Endothelial cell of umbilical vein (primary cell): ENCODE measurements at regions not wholly inside any gene's neighbourhood (a gene's known extent, or its start where the extent isn't known, plus 50 kb on each side); places are given as distances from the start of the nearest gene placed in this dataset.

Experiments
- BruUV-seq: library from RNA; stranded (reverse); fragments of 400-500 nt; replicated peaks from 2 replicates; lab custom pipeline; 2021; lab: Mats Ljungman, UMichigan
- CTCF ChIA-PET: fragments of 300-600, 350-600 bp; sonication (Branson Sonifier 250); formaldehyde crosslinking; loops from one replicate; lab custom pipeline; 2021; ENCODE audit warnings: antibody characterized with exemption, inconsistent platforms; lab: Charles Lee
- POLR2A ChIA-PET: fragments of 300-600, 350-600 bp; sonication (Branson Sonifier 250); formaldehyde crosslinking; loops from one replicate; lab custom pipeline; 2021; ENCODE audit warnings: antibody characterized with exemption, inconsistent platforms; lab: Charles Lee
- DNase-seq: peaks from one replicate; pipeline ENCODE4 v3.0.0-alpha.2; 2011; ENCODE audit warnings: low read depth, low spot score
- FAIRE-seq: peaks from 2 replicates; lab custom pipeline; 2011; peaks lifted over from hg19 to GRCh38; lab: Jason Lieb, UNC
- H2AFZ ChIP-seq: 2 replicates; pipeline ENCODE4 v1.6.0; 2012; ENCODE audit warnings: low read depth, low read length, control low read depth, inconsistent platforms
- H3K27ac ChIP-seq: 2 replicates; pipeline ENCODE4 v1.5.1; 2011; ENCODE audit warnings: low read depth, mild to moderate bottlenecking, control low read depth, low read length, moderate library complexity; ENCODE audit not compliant: insufficient read depth
- H3K27me3 ChIP-seq, 2 experiments: 2 replicates each; pipeline versions ENCODE4 v1.6.0 to v1.6.1; 2011; ENCODE audit warnings: low read length in 2 of 2, mixed read lengths in 1 of 2; ENCODE audit not compliant: control insufficient read depth in 2 of 2, insufficient read depth in 2 of 2
- H3K36me3 ChIP-seq, 2 experiments: 2 replicates in 1 of 2; 3 replicates in 1 of 2; pipeline ENCODE4 v1.5.1; 2011; ENCODE audit warnings: low read length in 2 of 2, mild to moderate bottlenecking in 1 of 2, moderate library complexity in 1 of 2; ENCODE audit not compliant: control insufficient read depth in 2 of 2, insufficient read depth in 2 of 2; ENCODE audit errors: extremely low read depth in 1 of 2
- H3K4me1 ChIP-seq: 3 replicates; pipeline ENCODE4 v1.5.1; 2011; ENCODE audit warnings: mild to moderate bottlenecking, low read length; ENCODE audit not compliant: control insufficient read depth, insufficient read depth; ENCODE audit errors: extremely low read depth
- H3K4me2 ChIP-seq: 2 replicates; pipeline ENCODE4 v1.6.1; 2011; ENCODE audit warnings: low read length, control low read depth, mixed read lengths; ENCODE audit not compliant: insufficient read depth
- H3K4me3 ChIP-seq, 3 experiments: fragments of 200-600 bp in 1 of 3; sonication (generic), shearing (Covaris generic) in 1 of 3; replicated peaks in 1 of 3; 2 replicates each; pipeline ENCODE4 v1.5.1; 2011 to 2016; ENCODE audit warnings: control low read depth in 3 of 3, low read length in 3 of 3, mild to moderate bottlenecking in 2 of 3, inconsistent platforms in 1 of 3, low read depth in 1 of 3, moderate library complexity in 1 of 3; ENCODE audit not compliant: insufficient read depth in 1 of 3
- H3K79me2 ChIP-seq: 2 replicates; pipeline ENCODE4 v1.6.0; 2012; ENCODE audit warnings: low read length, inconsistent platforms; ENCODE audit not compliant: control insufficient read depth, insufficient read depth
- H3K9ac ChIP-seq: replicated peaks from 2 replicates; pipeline ENCODE3; 2011; ENCODE audit warnings: low read length, control low read depth; ENCODE audit not compliant: insufficient read depth; ENCODE audit errors: extremely low read depth
- H3K9me1 ChIP-seq: replicated peaks from 3 replicates; pipeline ENCODE4 v1.6.0; 2011; ENCODE audit warnings: mild to moderate bottlenecking, low read length; ENCODE audit not compliant: control insufficient read depth, insufficient read depth; ENCODE audit errors: extremely low read depth
- H3K9me3 ChIP-seq: replicated peaks from 2 replicates; pipeline ENCODE4 v1.5.1; 2012; ENCODE audit warnings: low read length, inconsistent platforms; ENCODE audit not compliant: control insufficient read depth, insufficient read depth
- H4K20me1 ChIP-seq: replicated peaks from 2 replicates; pipeline ENCODE3; 2011; ENCODE audit warnings: mild to moderate bottlenecking, low read length; ENCODE audit not compliant: control insufficient read depth, insufficient read depth; ENCODE audit errors: extremely low read depth
- EZH2 ChIP-seq: IDR thresholded peaks from 2 replicates; pipeline ENCODE4 v1.6.1; 2012; ENCODE audit warnings: borderline replicate concordance, low read depth, mild to moderate bottlenecking, moderate library complexity, low read length, inconsistent platforms; ENCODE audit not compliant: severe bottlenecking
- FOS ChIP-seq: IDR thresholded peaks from 2 replicates; pipeline ENCODE4 v1.6.1; 2011; ENCODE audit warnings: mild to moderate bottlenecking, low read length, moderate library complexity, borderline replicate concordance; ENCODE audit not compliant: insufficient read depth
- GATA2 ChIP-seq: IDR thresholded peaks from 2 replicates; pipeline ENCODE4 v1.7.0; 2011; ENCODE audit warnings: low read depth, mild to moderate bottlenecking, moderate library complexity, mixed read lengths, low read length; ENCODE audit not compliant: insufficient read length, insufficient read depth
- JUN ChIP-seq: IDR thresholded peaks from 2 replicates; pipeline ENCODE4 v1.6.1; 2011; ENCODE audit warnings: borderline replicate concordance, low read depth; ENCODE audit not compliant: insufficient read length, insufficient read depth
- MYC ChIP-seq: IDR thresholded peaks from one replicate; pipeline ENCODE4 v1.6.1; 2011; ENCODE audit warnings: mild to moderate bottlenecking, low read depth, low read length
- POLR2A ChIP-seq: IDR thresholded peaks from 2 replicates; pipeline ENCODE4 v1.6.1; 2012; ENCODE audit warnings: low read depth, mild to moderate bottlenecking, control low read depth, low read length
- POLR2AphosphoS5 ChIP-seq: IDR thresholded peaks from 2 replicates; pipeline ENCODE4 v1.6.1; 2012; ENCODE audit warnings: low read depth, mild to moderate bottlenecking, control low read depth, low read length, moderate library complexity; ENCODE audit not compliant: insufficient read depth
- dilution Hi-C: fragments of 300-500 bp; cut with MboI; formaldehyde crosslinking; loops from one replicate; pipeline ENCODE4 v1.15.0; 2019; ENCODE audit warnings: low sequenced_read_pairs; ENCODE audit not compliant: extremely low pct_ligation_motif_present
- intact Hi-C: fragments of 100-400 bp; cut with micrococcal nuclease; formaldehyde crosslinking; loops from one replicate; pipeline ENCODE4 v1.10.0; 2022
- TF ChIP-seq, protein P1 (sequence below): IDR thresholded peaks from 2 replicates; pipeline ENCODE4 v1.6.1; 2011; ENCODE audit not compliant: insufficient read depth, insufficient read length
- TF ChIP-seq, protein P2 (sequence below), 2 donors: IDR thresholded peaks; 1 replicate in 1 of 2; 2 replicates in 1 of 2; pipeline ENCODE4 v1.5.1; 2011; ENCODE audit warnings: low read length in 2 of 2, mild to moderate bottlenecking in 2 of 2, moderate library complexity in 2 of 2, control low read depth in 1 of 2, inconsistent platforms in 1 of 2, low read depth in 1 of 2; ENCODE audit not compliant: insufficient read depth in 1 of 2; ENCODE audit errors: extremely low read depth in 1 of 2

DNA sequence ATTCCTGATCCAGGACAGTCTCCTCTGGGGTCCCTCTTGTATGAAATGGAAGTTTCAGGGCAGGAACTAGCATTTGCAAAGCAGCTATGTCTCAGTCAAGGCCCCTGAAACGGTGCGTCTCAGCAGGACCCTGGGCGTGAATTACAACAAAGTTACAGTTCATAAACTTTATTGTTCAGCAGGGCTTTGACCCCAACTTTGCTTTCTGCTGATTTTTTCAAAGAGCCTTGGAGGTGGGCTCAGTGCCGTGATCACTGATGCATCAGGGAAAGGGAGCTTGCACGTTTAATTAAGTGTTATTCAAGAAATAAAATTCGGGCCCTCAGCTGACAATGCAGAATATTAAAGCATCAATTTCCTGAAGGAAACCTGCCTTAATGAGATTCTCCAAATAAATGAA lies 260.1 kb upstream of the C16orf82 start:
- Histone ChIP-seq H3K79me2 (no peaks in the 10 kb centered on the region), H3K4me2 (no peak overlapping the region), H2AFZ (no peak overlapping the region), H3K9me3 (peaks cover 2% of the 10 kb centered on the region), H3K9me1 (no peaks in the 10 kb centered on the region), H3K27ac (no peak overlapping the region), H3K36me3 (no peaks in the 10 kb centered on the region), H3K4me3 (no peak overlapping the region), H3K4me1 (no peaks in the 10 kb centered on the region), H4K20me1 (no peaks in the 10 kb centered on the region), H3K27me3 (no peaks in the 10 kb centered on the region), H3K9ac (no peak overlapping the region)
- no peak for TF ChIP-seq JUN
- no peak for TF ChIP-seq POLR2AphosphoS5
- TF ChIP-seq, protein P1, sequence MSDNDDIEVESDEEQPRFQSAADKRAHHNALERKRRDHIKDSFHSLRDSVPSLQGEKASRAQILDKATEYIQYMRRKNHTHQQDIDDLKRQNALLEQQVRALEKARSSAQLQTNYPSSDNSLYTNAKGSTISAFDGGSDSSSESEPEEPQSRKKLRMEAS: no peak
- TF ChIP-seq GATA2: no peak
- TF ChIP-seq, protein P2, sequence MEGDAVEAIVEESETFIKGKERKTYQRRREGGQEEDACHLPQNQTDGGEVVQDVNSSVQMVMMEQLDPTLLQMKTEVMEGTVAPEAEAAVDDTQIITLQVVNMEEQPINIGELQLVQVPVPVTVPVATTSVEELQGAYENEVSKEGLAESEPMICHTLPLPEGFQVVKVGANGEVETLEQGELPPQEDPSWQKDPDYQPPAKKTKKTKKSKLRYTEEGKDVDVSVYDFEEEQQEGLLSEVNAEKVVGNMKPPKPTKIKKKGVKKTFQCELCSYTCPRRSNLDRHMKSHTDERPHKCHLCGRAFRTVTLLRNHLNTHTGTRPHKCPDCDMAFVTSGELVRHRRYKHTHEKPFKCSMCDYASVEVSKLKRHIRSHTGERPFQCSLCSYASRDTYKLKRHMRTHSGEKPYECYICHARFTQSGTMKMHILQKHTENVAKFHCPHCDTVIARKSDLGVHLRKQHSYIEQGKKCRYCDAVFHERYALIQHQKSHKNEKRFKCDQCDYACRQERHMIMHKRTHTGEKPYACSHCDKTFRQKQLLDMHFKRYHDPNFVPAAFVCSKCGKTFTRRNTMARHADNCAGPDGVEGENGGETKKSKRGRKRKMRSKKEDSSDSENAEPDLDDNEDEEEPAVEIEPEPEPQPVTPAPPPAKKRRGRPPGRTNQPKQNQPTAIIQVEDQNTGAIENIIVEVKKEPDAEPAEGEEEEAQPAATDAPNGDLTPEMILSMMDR (IDR thresholded peaks at IDR 0.05; ENCODE audit: extremely low read depth in 1 of 2, insufficient read depth in 1 of 2, low read depth in 1 of 2, low read length in 2 of 2): no peak
- no peak for TF ChIP-seq FOS
- intact Hi-C loops (no loop called here), dilution Hi-C loops (no loop called here)
- no peak for DNase-seq
- FAIRE-seq: no peak
- CTCF ChIA-PET: no interaction called here
- POLR2A ChIA-PET: no interaction called here
- no TSS peak for BruUV-seq

DNA sequence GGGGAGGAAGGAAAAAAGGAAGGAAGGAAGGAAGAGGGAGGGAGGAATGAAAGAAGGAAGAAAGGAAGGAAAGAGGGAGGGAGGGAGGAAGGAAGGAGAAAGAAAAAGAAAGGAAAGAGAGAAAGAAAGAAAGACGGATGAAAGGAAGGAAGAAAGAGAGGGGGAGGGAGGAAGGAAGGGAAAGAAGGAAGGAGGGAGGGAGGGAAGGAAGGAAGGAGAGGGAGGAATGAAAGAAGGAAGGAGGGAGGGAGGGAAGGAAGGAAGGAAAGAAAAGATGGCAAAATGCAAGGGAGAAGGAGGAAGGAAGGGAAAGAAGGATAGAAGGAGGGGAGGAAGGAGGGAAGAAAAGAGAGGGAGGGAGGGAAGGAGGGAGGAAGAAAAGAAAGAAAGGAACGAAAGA lies 257.3 kb upstream of the C16orf82 start:
- H3K36me3 ChIP-seq: no peaks in the 10 kb centered on the region
- H3K4me1 ChIP-seq: no peaks in the 10 kb centered on the region
- FAIRE-seq (no peak), DNase-seq (no peak)
- no peaks in the 10 kb centered on the region for H3K79me2 ChIP-seq
- no peaks in the 10 kb centered on the region for H3K27me3 ChIP-seq
- peaks cover 2% of the 10 kb centered on the region for H3K9me3 ChIP-seq
- no peak overlapping the region for H3K9ac ChIP-seq
- TF ChIP-seq FOS (no peak), POLR2A (no peak), GATA2 (no peak), POLR2AphosphoS5 (no peak), EZH2 (no peak), MYC (no peak), JUN (no peak)
- TF ChIP-seq, protein P1: no peak
- TF ChIP-seq, protein P2 (IDR thresholded peaks at IDR 0.05; ENCODE audit: extremely low read depth in 1 of 2, insufficient read depth in 1 of 2, low read depth in 1 of 2, low read length in 2 of 2): no peak
- H3K4me2 ChIP-seq: no peak overlapping the region
- H3K4me3 ChIP-seq: no peak overlapping the region
- POLR2A ChIA-PET: no interaction called here
- no peaks in the 10 kb centered on the region for H3K9me1 ChIP-seq
- dilution Hi-C loops (no loop called here), intact Hi-C loops (no loop called here)
- BruUV-seq: no TSS peak
- H2AFZ ChIP-seq: no peak overlapping the region
- no peak overlapping the region for H3K27ac ChIP-seq
- H4K20me1 ChIP-seq: no peaks in the 10 kb centered on the region
- CTCF ChIA-PET: no interaction called here
